ENCODE measurements at regions not wholly inside any gene's neighbourhood (a gene's known extent, or its start where the extent isn't known, plus 50 kb on each side); places are given as distances from the start of the nearest gene placed in this dataset.

GRCh38 chr14:89587136-89587420, 170.0 kb upstream of the FOXN3 start:
- Histone ChIP-seq H2AFZ (ENCODE audit: low read length) (no peak overlapping the region), H3K4me1 (ENCODE audit: insufficient read depth, low read length, severe bottlenecking) (no peaks in the 10 kb centered on the region), H3K9me2 (ENCODE audit: low read depth, low read length) (no peaks in the 10 kb centered on the region), H3K79me2 (ENCODE audit: insufficient read depth, low read length) (no peaks in the 10 kb centered on the region), H3K9ac (ENCODE audit: low read length) (no peak overlapping the region), H4K20me1 (ENCODE audit: insufficient read depth, low read length) (no peaks in the 10 kb centered on the region), H3K4me2 (ENCODE audit: low read length) (no peak overlapping the region), H3K27ac (ENCODE audit: low read depth, low read length, poor library complexity, severe bottlenecking) (no peak overlapping the region), H3K27me3 (ENCODE audit: insufficient read depth, low read length) (no peaks in the 10 kb centered on the region; the same call in 1 of the 2 replicates), H3K9me3 (ENCODE audit: low read length) (no peaks in the 10 kb centered on the region), H3K36me3 (ENCODE audit: insufficient read depth, low read length) (no peaks in the 10 kb centered on the region), H3F3A (ENCODE audit: insufficient read depth, low read length) (no peaks in the 10 kb centered on the region), H3K4me3 (ENCODE audit: low read depth, low read length, poor library complexity, severe bottlenecking) (no peak overlapping the region)
- TF ChIP-seq CTCF (IDR thresholded peaks at IDR 0.05; ENCODE audit: low read length) (no peak), EZH2 (IDR thresholded peaks at IDR 0.05; ENCODE audit: borderline replicate concordance, low read length) (no peak)

- Histone ChIP-seq H4K20me1 (ENCODE audit: insufficient read depth, low read length) (no peaks in the 10 kb centered on the region), H3F3A (ENCODE audit: insufficient read depth, low read length) (no peaks in the 10 kb centered on the region), H3K9me2 (ENCODE audit: low read depth, low read length) (no peaks in the 10 kb centered on the region), H2AFZ (ENCODE audit: low read length) (no peak overlapping the region), H3K27me3 (ENCODE audit: insufficient read depth, low read length) (no peaks in the 10 kb centered on the region; the same call in 1 of the 2 replicates), H3K36me3 (ENCODE audit: insufficient read depth, low read length) (no peaks in the 10 kb centered on the region), H3K9ac (ENCODE audit: low read length) (no peak overlapping the region), H3K4me1 (ENCODE audit: insufficient read depth, low read length, severe bottlenecking) (no peaks in the 10 kb centered on the region), H3K27ac (ENCODE audit: low read depth, low read length, poor library complexity, severe bottlenecking) (no peak overlapping the region), H3K4me3 (ENCODE audit: low read depth, low read length, poor library complexity, severe bottlenecking) (no peak overlapping the region), H3K79me2 (ENCODE audit: insufficient read depth, low read length) (no peaks in the 10 kb centered on the region), H3K9me3 (ENCODE audit: low read length) (no peaks in the 10 kb centered on the region), H3K4me2 (ENCODE audit: low read length) (no peak overlapping the region)
- TF ChIP-seq EZH2 (IDR thresholded peaks at IDR 0.05; ENCODE audit: borderline replicate concordance, low read length) (no peak), CTCF (IDR thresholded peaks at IDR 0.05; ENCODE audit: low read length) (no peak)
Observed at GRCh38 chr14:89586258-89587135, 169.5 kb upstream of the FOXN3 start.

- Histone ChIP-seq H3K4me2 (ENCODE audit: low read length) (no peak overlapping the region), H3K4me1 (ENCODE audit: insufficient read depth, low read length, severe bottlenecking) (no peaks in the 10 kb centered on the region), H3K4me3 (ENCODE audit: low read depth, low read length, poor library complexity, severe bottlenecking) (no peak overlapping the region), H3K27me3 (ENCODE audit: insufficient read depth, low read length) (no peaks in the 10 kb centered on the region), H3K9me2 (ENCODE audit: low read depth, low read length) (no peaks in the 10 kb centered on the region), H3K9ac (ENCODE audit: low read length) (no peak overlapping the region), H3K27ac (ENCODE audit: low read depth, low read length, poor library complexity, severe bottlenecking) (no peak overlapping the region), H3F3A (ENCODE audit: insufficient read depth, low read length) (no peaks in the 10 kb centered on the region), H3K9me3 (ENCODE audit: low read length) (no peaks in the 10 kb centered on the region), H4K20me1 (ENCODE audit: insufficient read depth, low read length) (no peaks in the 10 kb centered on the region), H3K79me2 (ENCODE audit: insufficient read depth, low read length) (no peaks in the 10 kb centered on the region), H2AFZ (ENCODE audit: low read length) (no peak overlapping the region), H3K36me3 (ENCODE audit: insufficient read depth, low read length) (no peaks in the 10 kb centered on the region)
- TF ChIP-seq EZH2 (IDR thresholded peaks at IDR 0.05; ENCODE audit: borderline replicate concordance, low read length) = no peak
- TF ChIP-seq CTCF (IDR thresholded peaks at IDR 0.05; ENCODE audit: low read length) = no peak
Observed at GRCh38 chr14:89578156-89578555, 161.1 kb upstream of the FOXN3 start.

Measured in OCI-LY1 (cell line).